ENCODE measurements at regions not wholly inside any gene's neighbourhood (a gene's known extent, or its start where the extent isn't known, plus 50 kb on each side); places are given as distances from the start of the nearest gene placed in this dataset.
"Not testable (repeated sequence)": the region's sequence is repeated elsewhere in the genome, so short reads cannot be mapped to it uniquely, and the experiment has no call there.

GRCh38 chr14:58730792-58731464, 93.2 kb downstream of the DACT1 start:
- DNase-seq (ENCODE audit: low read depth) = no peak

GRCh38 chr14:58731465-58732293, 93.9 kb downstream of the DACT1 start:
- no peak for DNase-seq (ENCODE audit: low read depth)

- DNase-seq (ENCODE audit: low read depth) = no peak
Observed at GRCh38 chr14:58732387-58732786, 94.6 kb downstream of the DACT1 start.

GRCh38 chr14:58733451-58734208, 95.9 kb downstream of the DACT1 start:
- no peak for DNase-seq (ENCODE audit: low read depth)

GRCh38 chr14:58735596-58735995, 97.8 kb downstream of the DACT1 start:
- DNase-seq (ENCODE audit: low read depth) = no peak

- DNase-seq (ENCODE audit: low read depth) = no peak
Observed at GRCh38 chr14:58736606-58737005, 98.8 kb downstream of the DACT1 start.

- no peak for DNase-seq (ENCODE audit: low read depth)
Observed at GRCh38 chr14:58737511-58737910, 99.7 kb downstream of the DACT1 start.

- DNase-seq (ENCODE audit: low read depth) = no peak
Observed at GRCh38 chr14:58738189-58738836, 100.6 kb downstream of the DACT1 start.

- DNase-seq (ENCODE audit: low read depth) = no peak
Observed at GRCh38 chr14:58738876-58739275, 101.1 kb downstream of the DACT1 start.

- DNase-seq (ENCODE audit: low read depth) = no peak
Observed at GRCh38 chr14:58739674-58740073, 101.9 kb downstream of the DACT1 start.

- no peak for DNase-seq (ENCODE audit: low read depth)
Observed at GRCh38 chr14:58740379-58740935, 102.7 kb downstream of the DACT1 start.

GRCh38 chr14:58744801-58745394, 107.1 kb downstream of the DACT1 start:
- no peak for DNase-seq (ENCODE audit: low read depth)

GRCh38 chr14:58746261-58746660, 108.5 kb downstream of the DACT1 start:
- DNase-seq (ENCODE audit: low read depth) = no peak

- no peak for DNase-seq (ENCODE audit: low read depth)
Observed at GRCh38 chr14:58746701-58747100, 108.9 kb downstream of the DACT1 start.

GRCh38 chr14:58747181-58747580, 109.4 kb downstream of the DACT1 start:
- DNase-seq (ENCODE audit: low read depth) = no peak

- DNase-seq (ENCODE audit: low read depth) = not testable (repeated sequence)
Observed at GRCh38 chr14:58748251-58748650, 110.5 kb downstream of the DACT1 start.

- DNase-seq (ENCODE audit: low read depth) = no peak
Observed at GRCh38 chr14:58749066-58749669, 111.4 kb downstream of the DACT1 start.

- DNase-seq (ENCODE audit: low read depth) = no peak
Observed at GRCh38 chr14:58750321-58751269, 112.8 kb downstream of the DACT1 start.

- DNase-seq (ENCODE audit: low read depth) = no peak
Observed at GRCh38 chr14:58751788-58752187, 114.0 kb downstream of the DACT1 start.

GRCh38 chr14:58752289-58752688, 114.5 kb downstream of the DACT1 start:
- no peak for DNase-seq (ENCODE audit: low read depth)

Data from T follicular helper cell (primary cell).